Adrenal gland (tissue), 5 donors: ENCODE measurements at regions not wholly inside any gene's neighbourhood (a gene's known extent, or its start where the extent isn't known, plus 50 kb on each side); places are given as distances from the start of the nearest gene placed in this dataset.

ENCODE experiments used
- CTCF ChIP-seq, 6 experiments: fragments of 450-650 bp in 4 of 6; fragments of 200-600 bp in 2 of 6; sonication (generic) in 1 of 6; IDR thresholded peaks; 1 replicate in 5 of 6; 2 replicates in 1 of 6; pipeline versions ENCODE4 v1.5.1 to v1.8.0; 2016 to 2021; ENCODE audit warnings: antibody characterized with exemption in 6 of 6, mild to moderate bottlenecking in 2 of 6, moderate library complexity in 1 of 6
- POLR2A ChIP-seq, 2 donors: fragments of 450-650 bp; IDR thresholded peaks; one replicate each; pipeline ENCODE4 v1.6.1; 2017; ENCODE audit warnings: antibody characterized with exemption in 2 of 2, mild to moderate bottlenecking in 2 of 2, moderate library complexity in 1 of 2
- donor health status: DM: no; HTN: no; CAD: no.

GRCh38 chr18:41659438-41660130 is 295.4 kb upstream of the PIK3C3 start:
- TF ChIP-seq POLR2A (IDR thresholded peaks at IDR 0.05) (no peak), CTCF (IDR thresholded peaks at IDR 0.05) (no peak)
